NT2/D1 (cell line): ENCODE measurements at regions not wholly inside any gene's neighbourhood (a gene's known extent, or its start where the extent isn't known, plus 50 kb on each side); places are given as distances from the start of the nearest gene placed in this dataset.

ENCODE experiments used
- YY1 ChIP-seq: IDR thresholded peaks from 2 replicates; pipeline ENCODE4 v1.6.1; 2011; ENCODE audit not compliant: insufficient read length, insufficient read depth
- ZNF274 ChIP-seq: IDR thresholded peaks from 2 replicates; pipeline ENCODE4 v1.6.1; 2011; ENCODE audit warnings: mild to moderate bottlenecking, low read depth, low read length

- no peak for TF ChIP-seq ZNF274
- TF ChIP-seq YY1 = no peak
Observed at GRCh38 chr6:8652710-8653109, 217.4 kb upstream of the SLC35B3 start.
